SJSA1 (cell line): ENCODE measurements at regions not wholly inside any gene's neighbourhood (a gene's known extent, or its start where the extent isn't known, plus 50 kb on each side); places are given as distances from the start of the nearest gene placed in this dataset.

Source experiments
- DNase-seq, 2 experiments: peaks; one replicate each; pipeline ENCODE4 v3.0.0-alpha.2; 2015 to 2020; ENCODE audit warnings: low spot score in 2 of 2, low read depth in 1 of 2
- H3K27ac ChIP-seq: fragments of 250-450 bp; sonication (Bioruptor Pico); 2 replicates; pipeline ENCODE4 v1.5.1; 2020; ENCODE audit warnings: mild to moderate bottlenecking, moderate library complexity
- H3K27me3 ChIP-seq: fragments of 250-450 bp; sonication (Bioruptor Pico); replicated peaks from 2 replicates; pipeline ENCODE4 v1.5.1; 2020; ENCODE audit warnings: mild to moderate bottlenecking, moderate library complexity
- H3K36me3 ChIP-seq: fragments of 250-450 bp; sonication (Bioruptor Pico); 2 replicates; pipeline ENCODE4 v1.5.1; 2020; ENCODE audit warnings: mild to moderate bottlenecking
- H3K4me1 ChIP-seq: fragments of 250-450 bp; sonication (Bioruptor Pico); replicated peaks from 2 replicates; pipeline ENCODE4 v1.6.1; 2021; ENCODE audit warnings: mild to moderate bottlenecking
- H3K4me3 ChIP-seq: fragments of 250-450 bp; sonication (Bioruptor Pico); 2 replicates; pipeline ENCODE4 v1.5.1; 2020; ENCODE audit warnings: mild to moderate bottlenecking
- H3K9me3 ChIP-seq: fragments of 250-450 bp; sonication (Bioruptor Pico); replicated peaks from 2 replicates; pipeline ENCODE4 v1.5.1; 2020; ENCODE audit warnings: mild to moderate bottlenecking

DNA sequence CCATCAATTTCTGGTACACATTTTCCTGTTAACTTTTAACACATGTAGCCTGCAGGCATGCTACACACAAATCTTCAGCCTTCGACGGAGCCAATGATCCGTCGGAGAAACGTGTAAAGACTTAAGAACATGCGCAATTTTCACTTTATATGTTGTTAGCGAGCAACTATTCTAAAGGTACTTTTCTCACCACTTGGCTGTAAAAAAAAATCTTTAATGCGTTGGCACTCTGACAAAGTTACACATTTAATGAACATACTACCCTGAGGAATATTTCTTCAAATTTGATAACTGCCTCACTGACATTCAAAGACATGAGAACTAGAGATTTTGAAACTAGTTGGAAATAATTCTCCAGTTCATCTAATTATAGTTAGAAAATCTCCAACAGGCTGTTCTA is 507.5 kb upstream of the SALL1 start:
- H3K27me3 ChIP-seq, result 0 out of 2 replicates have a peak, but pooled peaks cover 4% of the 10 kb centered on the region
- no peaks in the 10 kb centered on the region for H3K36me3 ChIP-seq
- no peaks in the 10 kb centered on the region for H3K9me3 ChIP-seq
- H3K4me3 ChIP-seq, result no peak overlapping the region
- H3K27ac ChIP-seq, result no peak overlapping the region
- H3K4me1 ChIP-seq, result no peaks in the 10 kb centered on the region
- DNase-seq, result no peak

GRCh38 chr16:51657848-51658247 is 506.8 kb upstream of the SALL1 start:
- Histone ChIP-seq H3K27ac (no peak overlapping the region), H3K4me1 (no peaks in the 10 kb centered on the region), H3K27me3 (0 out of 2 replicates have a peak, but pooled peaks cover 4% of the 10 kb centered on the region), H3K36me3 (no peaks in the 10 kb centered on the region), H3K9me3 (no peaks in the 10 kb centered on the region), H3K4me3 (no peak overlapping the region)
- DNase-seq, result no peak

DNA sequence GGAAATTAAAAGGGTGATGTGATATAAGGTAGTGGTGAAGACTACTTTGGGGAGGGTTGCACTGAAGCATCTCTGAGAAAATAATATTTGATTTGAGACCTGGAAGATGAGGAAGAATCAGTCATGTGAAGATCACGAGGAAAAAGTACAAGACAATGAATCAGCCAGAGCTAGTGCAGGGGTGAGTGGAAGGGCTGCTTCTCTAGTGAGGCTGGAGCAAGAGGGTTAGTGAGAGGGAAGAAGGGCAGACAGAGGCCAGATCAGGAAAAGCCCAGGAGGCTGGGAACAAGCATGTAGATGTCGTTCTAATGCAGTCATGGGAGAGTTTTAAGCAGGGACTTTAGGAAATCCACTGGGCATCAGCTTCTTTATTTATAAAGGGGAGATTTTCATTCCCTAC is 504.2 kb upstream of the SALL1 start:
- DNase-seq, result no peak
- H3K36me3 ChIP-seq, result no peaks in the 10 kb centered on the region
- H3K4me3 ChIP-seq, result no peak overlapping the region

GRCh38 chr16:51651061-51651466 is 500.0 kb upstream of the SALL1 start:
- Histone ChIP-seq H3K27me3 (no peaks in the 10 kb centered on the region), H3K9me3 (no peaks in the 10 kb centered on the region), H3K27ac (no peak overlapping the region), H3K36me3 (no peaks in the 10 kb centered on the region), H3K4me1 (no peaks in the 10 kb centered on the region), H3K4me3 (no peak overlapping the region)
- DNase-seq, result no peak

More for the DNA sequence above, 504.2 kb upstream of the SALL1 start:
- Histone ChIP-seq H3K27me3 (0 out of 2 replicates have a peak, but pooled peaks cover 4% of the 10 kb centered on the region), H3K9me3 (no peaks in the 10 kb centered on the region), H3K4me1 (no peaks in the 10 kb centered on the region), H3K27ac (no peak overlapping the region)

GRCh38 chr16:51649631-51650030 is 498.6 kb upstream of the SALL1 start:
- Histone ChIP-seq H3K27me3 (no peaks in the 10 kb centered on the region), H3K27ac (no peak overlapping the region), H3K4me1 (no peaks in the 10 kb centered on the region), H3K4me3 (no peak overlapping the region), H3K9me3 (no peaks in the 10 kb centered on the region; the same call in 1 of the 2 replicates), H3K36me3 (no peaks in the 10 kb centered on the region)
- DNase-seq, result no peak

DNA sequence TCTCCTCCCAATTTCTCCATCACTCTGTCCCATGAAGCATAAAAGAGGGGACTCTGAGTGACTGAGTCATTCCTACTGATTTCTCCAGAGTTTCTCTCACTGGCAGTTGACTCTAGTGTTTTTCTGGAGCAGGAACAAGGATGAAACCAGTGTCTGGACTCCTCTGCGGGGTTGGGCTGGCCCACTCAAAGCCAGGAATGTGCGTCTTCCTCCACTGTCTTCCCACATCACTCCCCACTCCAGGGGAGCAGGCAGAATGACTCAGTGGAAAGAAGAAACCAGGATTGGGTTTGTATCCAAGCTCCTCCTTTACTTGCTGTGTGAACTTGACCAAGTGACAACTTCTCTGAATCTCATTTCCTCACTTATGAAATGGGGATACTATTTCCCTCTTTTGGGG is 497.5 kb upstream of the SALL1 start:
- Histone ChIP-seq H3K36me3 (no peaks in the 10 kb centered on the region), H3K27me3 (no peaks in the 10 kb centered on the region), H3K4me3 (no peak overlapping the region), H3K4me1 (no peaks in the 10 kb centered on the region), H3K27ac (no peak overlapping the region), H3K9me3 (no peaks in the 10 kb centered on the region; the same call in 1 of the 2 replicates)
- no peak for DNase-seq

- no peaks in the 10 kb centered on the region; the same call in 1 of the 2 replicates for H3K9me3 ChIP-seq
- H3K27me3 ChIP-seq, result no peaks in the 10 kb centered on the region
- H3K36me3 ChIP-seq, result no peaks in the 10 kb centered on the region
- H3K4me3 ChIP-seq, result no peak overlapping the region
- no peak overlapping the region for H3K27ac ChIP-seq
- H3K4me1 ChIP-seq, result no peaks in the 10 kb centered on the region
- no peak for DNase-seq
Observed at GRCh38 chr16:51641191-51641765, 490.2 kb upstream of the SALL1 start.

DNA sequence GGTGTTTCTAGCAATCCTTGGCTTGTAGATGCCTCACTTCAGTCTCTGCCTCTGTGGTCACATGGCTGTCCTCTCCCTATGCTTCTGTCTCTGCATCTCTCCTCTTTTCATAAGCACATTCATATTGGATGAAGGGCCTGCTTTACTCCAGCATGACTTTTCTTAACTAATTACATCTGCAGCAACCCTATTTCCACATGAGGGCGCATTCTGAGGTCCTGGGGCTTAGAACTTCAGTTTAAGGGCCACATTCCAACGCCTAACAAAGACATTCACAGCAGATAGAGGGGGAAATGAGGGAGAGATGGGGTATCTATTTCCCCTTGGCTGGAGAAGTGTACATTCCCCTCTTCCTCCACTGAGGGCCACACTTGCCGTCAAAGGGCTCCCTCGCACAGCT is 489.1 kb upstream of the SALL1 start:
- Histone ChIP-seq H3K9me3 (no peaks in the 10 kb centered on the region; the same call in 1 of the 2 replicates), H3K27me3 (no peaks in the 10 kb centered on the region), H3K4me1 (no peaks in the 10 kb centered on the region), H3K27ac (no peak overlapping the region), H3K4me3 (no peak overlapping the region), H3K36me3 (no peaks in the 10 kb centered on the region)
- no peak for DNase-seq

DNA sequence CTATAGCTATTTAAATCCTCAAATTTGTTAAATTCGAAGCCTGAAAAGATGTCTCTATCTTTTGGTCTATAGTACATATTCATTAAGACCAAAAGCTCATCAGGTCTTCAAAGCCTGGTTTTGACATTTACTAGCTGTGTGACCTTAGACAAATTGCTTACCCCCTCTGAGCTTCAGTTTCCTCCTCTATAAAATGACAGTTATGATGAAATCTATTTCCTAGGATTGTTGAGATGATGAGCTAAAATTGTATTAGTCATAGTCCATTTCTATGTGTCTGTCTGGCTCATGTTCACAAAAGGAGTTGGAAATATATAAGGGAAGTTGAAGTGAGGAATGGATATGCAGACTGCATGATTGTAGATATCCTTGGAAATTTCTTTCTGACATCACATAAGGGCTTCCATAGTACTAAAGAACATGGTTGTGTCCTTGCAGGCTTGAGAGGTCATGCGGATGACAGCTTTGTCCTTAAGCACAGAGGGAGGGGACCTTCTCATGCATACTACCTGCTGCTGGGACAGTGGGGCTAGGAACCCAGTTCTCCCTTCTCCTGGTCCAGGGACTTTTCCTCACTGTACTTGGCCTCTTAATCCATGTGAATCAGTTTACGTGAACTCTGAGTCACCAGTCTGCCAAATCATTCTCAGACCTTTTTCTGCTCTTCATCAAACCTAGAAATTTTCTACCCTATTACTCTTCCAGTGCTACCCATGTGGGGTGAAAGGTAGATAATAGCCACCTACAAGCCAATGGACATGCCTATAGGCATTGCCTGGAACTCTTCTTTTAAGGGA is 487.5 kb upstream of the SALL1 start:
- no peak overlapping the region for H3K27ac ChIP-seq
- H3K9me3 ChIP-seq, result no peaks in the 10 kb centered on the region
- no peaks in the 10 kb centered on the region for H3K36me3 ChIP-seq
- H3K27me3 ChIP-seq, result no peaks in the 10 kb centered on the region
- no peaks in the 10 kb centered on the region for H3K4me1 ChIP-seq
- no peak for DNase-seq
- H3K4me3 ChIP-seq, result no peak overlapping the region

GRCh38 chr16:51637770-51638094 is 486.7 kb upstream of the SALL1 start:
- no peak overlapping the region for H3K4me3 ChIP-seq

DNA sequence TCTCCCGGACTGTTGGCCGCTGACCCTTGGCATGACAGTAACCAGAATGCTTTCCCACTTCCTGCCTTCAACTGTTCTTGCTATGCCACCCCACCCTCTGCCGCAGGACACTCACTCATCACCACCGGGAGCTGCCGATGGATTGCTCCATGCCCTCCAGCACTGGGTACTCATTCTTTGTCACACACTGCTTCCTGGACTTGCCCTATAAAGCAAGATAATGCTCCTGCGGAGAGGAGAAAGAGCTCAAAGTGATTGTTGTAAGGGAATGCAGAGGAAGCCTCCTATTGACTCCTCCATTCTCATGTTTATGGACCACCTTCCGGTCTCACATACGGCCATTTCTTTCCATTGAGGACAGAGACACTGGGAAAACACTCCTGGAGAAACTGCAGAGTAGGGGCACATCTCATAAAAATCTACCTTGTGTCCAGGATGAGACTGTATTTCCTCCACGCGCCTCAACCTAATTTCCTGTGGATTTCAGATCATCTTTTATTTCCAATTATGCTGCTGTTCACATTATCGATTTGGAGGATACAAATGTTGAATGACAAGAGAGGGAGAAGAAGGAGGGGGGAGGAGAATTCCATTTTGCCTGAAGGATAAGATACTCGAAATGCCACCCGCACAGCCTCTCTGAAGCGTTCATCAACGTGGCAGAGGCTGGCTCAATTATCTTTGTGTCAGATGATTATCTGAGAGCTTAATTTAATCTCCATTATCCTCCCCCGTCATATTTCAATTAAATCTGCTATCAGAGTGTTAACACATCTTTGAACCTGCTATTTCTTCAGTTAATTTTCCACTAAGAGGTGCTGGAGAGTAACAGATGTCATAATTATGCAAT is 486.1 kb upstream of the SALL1 start:
- no peaks in the 10 kb centered on the region for H3K4me1 ChIP-seq
- H3K4me3 ChIP-seq, result no peak overlapping the region
- H3K27me3 ChIP-seq, result no peaks in the 10 kb centered on the region
- DNase-seq, result no peak
- H3K36me3 ChIP-seq, result no peaks in the 10 kb centered on the region
- no peak overlapping the region for H3K27ac ChIP-seq
- no peaks in the 10 kb centered on the region for H3K9me3 ChIP-seq

More at GRCh38 chr16:51637770-51638094, 486.7 kb upstream of the SALL1 start:
- H3K4me1 ChIP-seq, result no peaks in the 10 kb centered on the region
- no peaks in the 10 kb centered on the region for H3K27me3 ChIP-seq
- no peak overlapping the region for H3K27ac ChIP-seq
- no peaks in the 10 kb centered on the region for H3K36me3 ChIP-seq
- DNase-seq, result no peak
- H3K9me3 ChIP-seq, result no peaks in the 10 kb centered on the region

DNA sequence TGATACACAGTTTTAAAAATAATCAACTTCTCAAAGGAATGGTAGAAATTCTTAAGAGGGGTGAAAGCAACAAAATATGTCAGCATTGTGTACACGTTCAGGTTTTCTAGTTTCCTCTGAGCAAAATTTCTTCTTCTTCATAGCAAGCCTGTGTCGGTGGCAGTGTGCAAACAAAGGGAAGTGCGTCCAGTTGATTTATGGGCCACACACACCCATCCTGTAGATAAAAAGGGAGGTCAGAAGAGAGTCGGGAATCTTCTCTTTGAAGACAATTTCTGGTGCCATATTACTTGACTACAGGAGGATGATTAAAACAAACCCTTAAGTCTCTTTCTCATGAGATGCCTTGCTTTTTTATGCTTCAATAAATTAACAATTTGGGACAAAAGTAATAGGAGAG is 484.1 kb upstream of the SALL1 start:
- H3K4me3 ChIP-seq, result no peak overlapping the region
- H3K27ac ChIP-seq, result no peak overlapping the region
- H3K36me3 ChIP-seq, result no peaks in the 10 kb centered on the region
- H3K4me1 ChIP-seq, result no peaks in the 10 kb centered on the region
- H3K27me3 ChIP-seq, result no peaks in the 10 kb centered on the region
- H3K9me3 ChIP-seq, result no peaks in the 10 kb centered on the region
- no peak for DNase-seq

DNA sequence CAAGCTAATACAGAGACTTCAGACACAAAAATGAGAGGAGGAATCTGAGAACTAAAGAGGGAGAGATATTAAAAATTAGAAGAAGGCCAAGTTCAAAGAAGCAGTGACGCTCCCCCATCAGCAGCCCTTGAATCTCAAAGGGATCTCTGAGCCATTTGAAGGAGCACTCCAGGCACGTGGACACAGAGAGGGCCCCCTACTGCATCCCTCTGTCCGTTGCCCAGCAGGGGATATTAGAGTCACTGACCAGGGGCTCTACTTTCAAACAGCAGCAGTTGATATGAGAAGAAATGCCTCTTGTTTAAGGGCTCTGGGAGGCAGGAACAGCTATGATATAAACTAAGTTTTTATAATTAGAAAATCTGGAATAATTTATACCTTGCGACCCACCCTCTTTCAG is 479.0 kb upstream of the SALL1 start:
- no peaks in the 10 kb centered on the region for H3K27me3 ChIP-seq
- H3K27ac ChIP-seq, result no peak overlapping the region
- H3K4me3 ChIP-seq, result no peak overlapping the region
- no peaks in the 10 kb centered on the region for H3K4me1 ChIP-seq
- no peaks in the 10 kb centered on the region for H3K9me3 ChIP-seq
- no peaks in the 10 kb centered on the region for H3K36me3 ChIP-seq
- no peak for DNase-seq

DNA sequence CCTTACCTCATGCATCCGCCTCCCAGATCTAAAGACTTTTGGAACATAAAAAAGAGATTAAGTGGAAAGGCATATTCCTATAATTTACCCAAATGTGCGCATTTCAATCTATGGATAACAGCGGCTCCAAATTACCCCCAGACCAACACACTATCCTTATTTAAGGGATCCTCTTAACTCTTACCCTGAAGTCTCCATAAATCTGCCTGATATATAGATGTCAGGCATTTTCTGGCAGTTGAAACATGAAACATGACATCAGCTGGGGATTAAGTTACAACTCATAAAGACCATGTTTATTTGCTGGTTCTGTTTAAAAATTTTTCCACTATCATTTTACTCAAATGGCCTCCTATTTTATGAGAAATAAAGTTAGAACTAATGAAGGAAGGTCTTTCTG is 478.5 kb upstream of the SALL1 start:
- no peak overlapping the region for H3K27ac ChIP-seq
- H3K4me3 ChIP-seq, result no peak overlapping the region
- H3K27me3 ChIP-seq, result no peaks in the 10 kb centered on the region
- DNase-seq, result no peak
- H3K4me1 ChIP-seq, result no peaks in the 10 kb centered on the region
- no peaks in the 10 kb centered on the region for H3K9me3 ChIP-seq
- H3K36me3 ChIP-seq, result no peaks in the 10 kb centered on the region
